Thoracic aorta (tissue), 2 donors: ENCODE measurements at regions not wholly inside any gene's neighbourhood (a gene's known extent, or its start where the extent isn't known, plus 50 kb on each side); places are given as distances from the start of the nearest gene placed in this dataset.

ENCODE experiments used
- ATAC-seq: fragments of 150-250 bp; one replicate; pipeline ENCODE4 v1.8.0; 2017; ENCODE audit warnings: low read depth; ENCODE audit not compliant: insufficient number of reproducible peaks, low FRiP score
- DNase-seq: peaks from one replicate; pipeline ENCODE4 v3.0.0-alpha.2; 2020; ENCODE audit warnings: low spot score
- H3K27ac ChIP-seq, 2 donors: fragments of 200-600 bp; sonication (generic); 1 replicate in 1 of 2; 2 replicates in 1 of 2; pipeline ENCODE4 v1.5.1; 2016; ENCODE audit warnings: mild to moderate bottlenecking in 2 of 2, moderate library complexity in 2 of 2
- H3K27me3 ChIP-seq: fragments of 200-600 bp; sonication (generic); replicated peaks from 2 replicates; pipeline ENCODE4 v1.6.0; 2016; ENCODE audit warnings: mild to moderate bottlenecking; ENCODE audit not compliant: insufficient read depth
- H3K36me3 ChIP-seq: fragments of 200-600 bp; sonication (generic); one replicate; pipeline ENCODE4 v1.5.1; 2016
- H3K4me1 ChIP-seq, 2 donors: fragments of 200-600 bp; sonication (generic); 1 replicate in 1 of 2; 2 replicates in 1 of 2; pipeline versions ENCODE4 v1.5.1 to v1.6.0; 2016; ENCODE audit warnings: low read depth in 2 of 2, mild to moderate bottlenecking in 1 of 2; ENCODE audit not compliant: control insufficient read depth in 1 of 2
- H3K4me3 ChIP-seq: fragments of 200-600 bp; sonication (generic); 2 replicates; pipeline ENCODE4 v1.5.1; 2016; ENCODE audit warnings: mild to moderate bottlenecking
- H3K9me3 ChIP-seq: fragments of 200-600 bp; sonication (generic); 2 replicates; pipeline ENCODE4 v1.5.1; 2016
- TF ChIP-seq, protein P1 (sequence below): fragments of 200-600 bp; sonication (generic); IDR thresholded peaks from one replicate; pipeline ENCODE4 v1.5.1; 2019; ENCODE audit warnings: antibody characterized with exemption

DNA sequence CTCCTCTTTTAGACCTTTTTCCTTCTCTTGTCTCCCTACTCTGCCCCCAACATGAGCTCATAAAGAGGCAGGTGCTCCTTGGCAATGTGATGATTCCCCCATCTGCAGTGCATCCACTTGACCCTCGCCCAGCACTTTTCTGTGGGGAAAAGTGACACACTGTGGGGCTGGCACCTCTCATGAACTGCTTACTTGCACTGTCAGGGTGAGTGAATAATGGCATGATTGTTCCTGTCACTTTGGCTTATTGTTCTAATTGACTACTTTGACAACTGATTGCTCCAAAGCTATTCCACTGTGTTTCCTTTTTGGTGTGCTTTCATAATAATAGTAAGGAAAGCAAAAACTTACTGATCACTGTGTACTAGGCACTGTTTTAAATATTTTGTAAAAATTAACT is 253.3 kb upstream of the SUCLG2 start:
- H3K4me1 ChIP-seq = no peaks in the 10 kb centered on the region
- H3K4me3 ChIP-seq = no peak overlapping the region
- ATAC-seq = no peak
- H3K27ac ChIP-seq = no peak overlapping the region
- TF ChIP-seq, protein P1, sequence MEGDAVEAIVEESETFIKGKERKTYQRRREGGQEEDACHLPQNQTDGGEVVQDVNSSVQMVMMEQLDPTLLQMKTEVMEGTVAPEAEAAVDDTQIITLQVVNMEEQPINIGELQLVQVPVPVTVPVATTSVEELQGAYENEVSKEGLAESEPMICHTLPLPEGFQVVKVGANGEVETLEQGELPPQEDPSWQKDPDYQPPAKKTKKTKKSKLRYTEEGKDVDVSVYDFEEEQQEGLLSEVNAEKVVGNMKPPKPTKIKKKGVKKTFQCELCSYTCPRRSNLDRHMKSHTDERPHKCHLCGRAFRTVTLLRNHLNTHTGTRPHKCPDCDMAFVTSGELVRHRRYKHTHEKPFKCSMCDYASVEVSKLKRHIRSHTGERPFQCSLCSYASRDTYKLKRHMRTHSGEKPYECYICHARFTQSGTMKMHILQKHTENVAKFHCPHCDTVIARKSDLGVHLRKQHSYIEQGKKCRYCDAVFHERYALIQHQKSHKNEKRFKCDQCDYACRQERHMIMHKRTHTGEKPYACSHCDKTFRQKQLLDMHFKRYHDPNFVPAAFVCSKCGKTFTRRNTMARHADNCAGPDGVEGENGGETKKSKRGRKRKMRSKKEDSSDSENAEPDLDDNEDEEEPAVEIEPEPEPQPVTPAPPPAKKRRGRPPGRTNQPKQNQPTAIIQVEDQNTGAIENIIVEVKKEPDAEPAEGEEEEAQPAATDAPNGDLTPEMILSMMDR = no peak
- H3K9me3 ChIP-seq = no peaks in the 10 kb centered on the region
- DNase-seq = no peak
- no peaks in the 10 kb centered on the region for H3K27me3 ChIP-seq
- H3K36me3 ChIP-seq = no peaks in the 10 kb centered on the region

DNA sequence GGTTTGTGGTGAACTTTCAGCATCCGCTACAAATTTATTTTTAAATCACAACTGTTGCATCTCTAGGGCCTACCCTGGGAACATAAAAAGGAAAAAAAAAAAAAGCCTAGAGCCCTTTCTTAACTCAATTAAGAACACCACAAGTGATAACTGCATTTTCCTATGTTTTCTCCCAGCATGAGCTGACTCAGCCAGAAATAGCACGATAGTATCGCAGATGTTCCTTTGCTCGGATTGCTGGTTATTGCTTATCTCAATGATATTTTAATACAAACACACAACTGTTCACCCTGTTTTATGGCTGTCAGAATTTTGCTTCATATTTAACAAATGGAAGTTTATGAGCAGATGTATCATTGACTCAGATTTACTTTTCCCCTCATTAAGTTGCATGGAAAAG is 251.8 kb upstream of the SUCLG2 start:
- TF ChIP-seq, protein P1 = no peak
- H3K27me3 ChIP-seq = no peaks in the 10 kb centered on the region
- H3K9me3 ChIP-seq = no peaks in the 10 kb centered on the region
- no peaks in the 10 kb centered on the region for H3K4me1 ChIP-seq
- DNase-seq = no peak
- no peak overlapping the region for H3K27ac ChIP-seq
- no peak overlapping the region for H3K4me3 ChIP-seq
- no peaks in the 10 kb centered on the region for H3K36me3 ChIP-seq
- no peak for ATAC-seq

DNA sequence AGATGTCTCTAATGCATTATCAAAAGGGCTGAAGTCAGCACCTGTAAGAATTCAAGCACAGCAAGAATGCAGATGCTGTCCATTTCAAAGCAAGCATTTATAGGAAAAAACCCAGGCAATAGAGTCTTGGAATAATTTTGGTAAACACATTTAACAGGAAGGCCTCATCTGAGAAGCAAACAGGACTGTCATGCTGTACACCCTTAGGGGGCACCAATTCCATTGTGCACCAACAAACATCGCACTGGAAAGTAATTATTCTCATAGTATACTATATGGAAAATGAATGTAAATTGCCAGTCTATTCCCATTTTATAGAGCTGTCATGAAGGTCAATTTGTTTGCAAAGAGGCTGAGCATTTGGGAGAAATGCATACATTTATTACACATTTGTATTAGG is 247.3 kb upstream of the SUCLG2 start:
- Histone ChIP-seq H3K4me1 (no peaks in the 10 kb centered on the region), H3K9me3 (no peaks in the 10 kb centered on the region), H3K27me3 (no peaks in the 10 kb centered on the region), H3K4me3 (no peak overlapping the region), H3K36me3 (no peaks in the 10 kb centered on the region), H3K27ac (no peak overlapping the region)
- TF ChIP-seq, protein P1 = no peak
- ATAC-seq = no peak
- no peak for DNase-seq

DNA sequence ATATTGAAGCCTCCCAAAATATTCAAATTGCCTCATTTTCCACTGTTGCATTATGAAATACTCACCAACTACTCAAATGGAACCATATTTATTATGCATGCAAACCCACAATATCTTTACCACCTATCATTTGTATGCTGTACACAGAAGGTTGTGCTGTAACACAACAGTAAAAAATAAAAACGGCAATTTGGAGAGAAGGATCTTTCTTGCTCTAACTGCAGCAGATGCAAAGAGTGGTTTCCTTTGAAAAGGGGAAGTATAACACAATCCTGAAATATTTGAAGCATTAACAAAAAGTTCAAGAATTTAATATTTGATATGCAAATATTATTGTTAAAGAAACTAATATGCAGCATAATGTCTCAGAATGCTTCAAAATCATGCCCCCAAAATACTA is 244.5 kb upstream of the SUCLG2 start:
- Histone ChIP-seq H3K36me3 (no peaks in the 10 kb centered on the region), H3K27ac (no peak overlapping the region), H3K4me3 (no peak overlapping the region), H3K9me3 (no peaks in the 10 kb centered on the region), H3K4me1 (no peaks in the 10 kb centered on the region), H3K27me3 (no peaks in the 10 kb centered on the region)
- TF ChIP-seq, protein P1 = no peak
- DNase-seq (no peak), ATAC-seq (no peak)

DNA sequence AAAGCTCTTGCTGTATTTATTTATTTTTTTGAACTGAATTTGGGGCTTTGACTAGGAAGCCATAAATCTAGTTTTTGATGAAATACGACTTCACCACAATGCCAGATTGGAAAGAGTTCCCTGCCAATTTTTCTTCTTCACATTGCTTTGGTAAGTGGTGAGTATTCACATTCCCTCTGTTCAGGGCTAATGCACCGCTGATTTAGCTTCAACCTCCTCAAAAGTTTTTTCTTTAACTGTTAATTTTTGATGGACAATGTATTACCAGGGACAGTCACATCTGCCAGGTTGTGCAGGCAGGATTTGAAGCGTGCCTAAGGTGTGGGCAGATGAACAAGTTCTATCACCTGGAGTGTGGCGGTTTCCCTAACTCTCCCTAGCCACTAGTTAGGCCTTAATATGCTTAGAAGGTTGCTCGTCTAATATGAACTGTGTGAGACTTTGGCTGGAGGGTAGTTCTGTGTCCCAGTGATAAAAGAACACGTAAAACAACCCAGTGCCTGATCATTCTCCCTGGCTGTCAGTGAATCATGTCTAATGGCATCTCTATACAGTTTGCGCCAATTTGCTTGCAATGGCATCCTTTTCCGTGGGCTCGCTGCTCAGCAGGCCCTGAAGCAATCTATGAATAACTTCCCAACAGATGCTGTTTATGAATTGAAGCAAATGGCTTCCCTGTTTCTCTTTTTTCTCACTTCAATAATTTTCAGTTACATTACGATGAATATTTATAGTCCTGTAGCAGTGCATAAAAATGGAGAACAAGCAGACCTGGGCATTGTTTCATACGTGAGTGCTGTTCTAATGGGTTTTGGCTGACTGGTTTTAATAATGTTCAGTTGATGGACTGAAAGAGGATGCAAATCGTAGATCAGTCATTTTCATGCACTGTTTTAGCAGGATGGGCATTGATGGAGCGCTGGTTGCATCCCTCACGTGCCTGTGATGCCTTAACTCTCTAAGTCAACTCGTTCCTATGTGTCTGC is 243.2 kb upstream of the SUCLG2 start:
- Histone ChIP-seq H3K36me3 (no peaks in the 10 kb centered on the region), H3K4me1 (no peaks in the 10 kb centered on the region), H3K27me3 (no peaks in the 10 kb centered on the region), H3K4me3 (no peak overlapping the region), H3K9me3 (no peaks in the 10 kb centered on the region), H3K27ac (no peak overlapping the region)
- TF ChIP-seq, protein P1 = no peak
- ATAC-seq (no peak), DNase-seq (no peak)
